AG04450 (cell line): ENCODE measurements at regions not wholly inside any gene's neighbourhood (a gene's known extent, or its start where the extent isn't known, plus 50 kb on each side); places are given as distances from the start of the nearest gene placed in this dataset.

Experiments used
- CTCF ChIA-PET: fragments of 300-600, 350-600 bp; formaldehyde crosslinking; extraction: SDS; loops from one replicate; lab custom pipeline; 2022; ENCODE audit warnings: antibody characterized with exemption, inconsistent platforms; lab: Charles Lee
- POLR2A ChIA-PET: fragments of 350-600 bp; formaldehyde crosslinking; extraction: SDS; loops from one replicate; lab custom pipeline; 2021; ENCODE audit warnings: antibody characterized with exemption, inconsistent platforms; lab: Yijun Ruan, JAX
- DNase-seq: peaks from one replicate; pipeline ENCODE4 v3.0.0-alpha.2; 2011; ENCODE audit warnings: low read depth, low spot score
- H3K27ac ChIP-seq: one replicate; pipeline ENCODE4 v1.5.1; 2012; ENCODE audit warnings: low read depth, low read length, control low read depth
- H3K27me3 ChIP-seq: one replicate; pipeline ENCODE4 v1.6.0; 2012; ENCODE audit warnings: low read length; ENCODE audit not compliant: control insufficient read depth, insufficient read depth
- H3K4me3 ChIP-seq: 2 replicates; pipeline ENCODE4 v1.5.1; 2011; ENCODE audit warnings: mild to moderate bottlenecking, low read depth, low read length, control low read depth
- H3K9me3 ChIP-seq: 2 replicates; pipeline ENCODE4 v1.5.1; 2012; ENCODE audit warnings: low read length; ENCODE audit not compliant: control insufficient read depth, insufficient read depth
- CTCF ChIP-seq: IDR thresholded peaks from 2 replicates; pipeline ENCODE4 v1.5.1; 2011; ENCODE audit warnings: low read depth, low read length, control low read depth, inconsistent platforms

- POLR2A ChIA-PET, result no interaction called here
- Histone ChIP-seq H3K27me3 (no peaks in the 10 kb centered on the region), H3K27ac (no peak overlapping the region), H3K4me3 (no peak overlapping the region), H3K9me3 (no peaks in the 10 kb centered on the region)
- CTCF ChIA-PET, result no interaction called here
- no peak for DNase-seq
- no peak for TF ChIP-seq CTCF
Measured at GRCh38 chr7:108717781-108718180, 148.1 kb downstream of the DNAJB9 start.

GRCh38 chr7:108719631-108720030 is 150.0 kb downstream of the DNAJB9 start:
- no peaks in the 10 kb centered on the region for H3K9me3 ChIP-seq
- POLR2A ChIA-PET, result no interaction called here
- no peak for TF ChIP-seq CTCF
- CTCF ChIA-PET, result no interaction called here
- no peak for DNase-seq
- no peak overlapping the region for H3K4me3 ChIP-seq
- no peak overlapping the region for H3K27ac ChIP-seq
- no peaks in the 10 kb centered on the region for H3K27me3 ChIP-seq

GRCh38 chr7:108722561-108722960 is 152.9 kb downstream of the DNAJB9 start:
- no peak for DNase-seq
- no peaks in the 10 kb centered on the region for H3K9me3 ChIP-seq
- no peak overlapping the region for H3K4me3 ChIP-seq
- no peaks in the 10 kb centered on the region for H3K27me3 ChIP-seq
- no peak for TF ChIP-seq CTCF
- ChIA-PET CTCF (no interaction called here), POLR2A (no interaction called here)
- no peak overlapping the region for H3K27ac ChIP-seq

- TF ChIP-seq CTCF, result no peak
- H3K27ac ChIP-seq, result no peak overlapping the region
- no peaks in the 10 kb centered on the region for H3K27me3 ChIP-seq
- no peak for DNase-seq
- no peaks in the 10 kb centered on the region for H3K9me3 ChIP-seq
- CTCF ChIA-PET, result no interaction called here
- POLR2A ChIA-PET, result no interaction called here
- H3K4me3 ChIP-seq, result no peak overlapping the region
Measured at GRCh38 chr7:108723381-108723814, 153.7 kb downstream of the DNAJB9 start.

- no peak for TF ChIP-seq CTCF
- no peaks in the 10 kb centered on the region for H3K27me3 ChIP-seq
- POLR2A ChIA-PET, result no interaction called here
- CTCF ChIA-PET, result no interaction called here
- DNase-seq, result no peak
- H3K27ac ChIP-seq, result no peak overlapping the region
- no peak overlapping the region for H3K4me3 ChIP-seq
- no peaks in the 10 kb centered on the region for H3K9me3 ChIP-seq
Measured at GRCh38 chr7:108724251-108725100, 154.8 kb downstream of the DNAJB9 start.
